Coronary artery (tissue), 2 donors: ENCODE measurements at regions not wholly inside any gene's neighbourhood (a gene's known extent, or its start where the extent isn't known, plus 50 kb on each side); places are given as distances from the start of the nearest gene placed in this dataset.
A peak's percentile ranks its signal among the peaks of the same experiment; 100 is the strongest.

ENCODE experiments used
- DNase-seq: peaks from one replicate; pipeline ENCODE4 v3.0.0-alpha.2; 2017; ENCODE audit warnings: low spot score
- H3K27ac ChIP-seq, 2 donors: fragments of 200-600 bp; sonication (generic); one replicate each; pipeline ENCODE4 v1.5.1; 2016 to 2019
- H3K4me3 ChIP-seq: fragments of 200-600 bp; sonication (generic); 2 replicates; pipeline ENCODE4 v1.5.1; 2016; ENCODE audit warnings: mild to moderate bottlenecking, moderate library complexity
- CTCF ChIP-seq: fragments of 200-600 bp; sonication (generic); IDR thresholded peaks from one replicate; pipeline ENCODE4 v1.5.1; 2019; ENCODE audit warnings: antibody characterized with exemption

- Histone ChIP-seq H3K4me3 (no peak overlapping the region), H3K27ac (no peak overlapping the region)
- no peak for DNase-seq
- TF ChIP-seq CTCF, result no peak
Observed at GRCh38 chr17:68701046-68701445, 99.9 kb upstream of the FAM20A start.

- Histone ChIP-seq H3K27ac (no peak overlapping the region), H3K4me3 (no peak overlapping the region)
- no peak for DNase-seq
- TF ChIP-seq CTCF, result no peak
Observed at GRCh38 chr17:68700421-68700820, 99.3 kb upstream of the FAM20A start.

- DNase-seq, result no peak
- no peak for TF ChIP-seq CTCF
- H3K4me3 ChIP-seq, result no peak overlapping the region
- H3K27ac ChIP-seq, result no peak overlapping the region
Observed at GRCh38 chr17:68699936-68700335, 98.8 kb upstream of the FAM20A start.

GRCh38 chr17:68698746-68699145 is 97.6 kb upstream of the FAM20A start:
- DNase-seq, result no peak
- H3K4me3 ChIP-seq, result no peak overlapping the region
- peak overlapping the region in 1 of 2 donors; percentile 63 for H3K27ac ChIP-seq
- TF ChIP-seq CTCF, result no peak

GRCh38 chr17:68697850-68698361 is 96.7 kb upstream of the FAM20A start:
- H3K4me3 ChIP-seq, result no peak overlapping the region
- TF ChIP-seq CTCF, result no peak
- H3K27ac ChIP-seq, result peak overlapping the region in 1 of 2 donors; percentile 63
- no peak for DNase-seq

GRCh38 chr17:68695659-68696058 is 94.5 kb upstream of the FAM20A start:
- DNase-seq, result no peak
- no peak for TF ChIP-seq CTCF
- Histone ChIP-seq H3K27ac (no peak overlapping the region), H3K4me3 (no peak overlapping the region)

- no peak overlapping the region for H3K27ac ChIP-seq
- TF ChIP-seq CTCF, result no peak
- no peak for DNase-seq
Observed at GRCh38 chr17:68694791-68695485, 93.8 kb upstream of the FAM20A start.

More at GRCh38 chr17:68694791-68695485, 93.8 kb upstream of the FAM20A start:
- no peak overlapping the region for H3K4me3 ChIP-seq
